ENCODE measurements at regions not wholly inside any gene's neighbourhood (a gene's known extent, or its start where the extent isn't known, plus 50 kb on each side); places are given as distances from the start of the nearest gene placed in this dataset.

DNA sequence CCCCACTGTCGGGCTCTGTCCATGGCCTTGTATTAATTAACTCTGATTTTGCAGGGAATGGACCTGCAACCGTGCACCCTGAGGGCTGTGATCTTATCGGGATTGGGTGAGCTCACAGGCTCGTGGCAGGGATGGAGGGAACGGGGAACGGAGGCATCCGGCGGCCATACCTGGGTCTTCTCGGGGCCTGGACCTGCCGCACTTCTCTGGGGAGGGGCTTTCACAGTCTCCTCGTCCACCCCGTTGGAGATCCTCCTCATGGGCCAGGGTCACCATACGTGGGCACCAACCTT is 57.5 kb upstream of the SHH start:
- TF ChIP-seq, protein P1, sequence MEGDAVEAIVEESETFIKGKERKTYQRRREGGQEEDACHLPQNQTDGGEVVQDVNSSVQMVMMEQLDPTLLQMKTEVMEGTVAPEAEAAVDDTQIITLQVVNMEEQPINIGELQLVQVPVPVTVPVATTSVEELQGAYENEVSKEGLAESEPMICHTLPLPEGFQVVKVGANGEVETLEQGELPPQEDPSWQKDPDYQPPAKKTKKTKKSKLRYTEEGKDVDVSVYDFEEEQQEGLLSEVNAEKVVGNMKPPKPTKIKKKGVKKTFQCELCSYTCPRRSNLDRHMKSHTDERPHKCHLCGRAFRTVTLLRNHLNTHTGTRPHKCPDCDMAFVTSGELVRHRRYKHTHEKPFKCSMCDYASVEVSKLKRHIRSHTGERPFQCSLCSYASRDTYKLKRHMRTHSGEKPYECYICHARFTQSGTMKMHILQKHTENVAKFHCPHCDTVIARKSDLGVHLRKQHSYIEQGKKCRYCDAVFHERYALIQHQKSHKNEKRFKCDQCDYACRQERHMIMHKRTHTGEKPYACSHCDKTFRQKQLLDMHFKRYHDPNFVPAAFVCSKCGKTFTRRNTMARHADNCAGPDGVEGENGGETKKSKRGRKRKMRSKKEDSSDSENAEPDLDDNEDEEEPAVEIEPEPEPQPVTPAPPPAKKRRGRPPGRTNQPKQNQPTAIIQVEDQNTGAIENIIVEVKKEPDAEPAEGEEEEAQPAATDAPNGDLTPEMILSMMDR (conservative IDR thresholded peaks at IDR 0.05 in 1 of 2, IDR thresholded peaks at IDR 0.05 in 1 of 2; ENCODE audit: extremely low read depth in 1 of 2, insufficient read depth in 1 of 2, low read depth in 1 of 2, low read length in 2 of 2): no peak
- no peak for TF ChIP-seq EZH2 (IDR thresholded peaks at IDR 0.05; ENCODE audit: borderline replicate concordance, low read length)

All from mammary epithelial cell (primary cell).